ENCODE measurements at regions not wholly inside any gene's neighbourhood (a gene's known extent, or its start where the extent isn't known, plus 50 kb on each side); places are given as distances from the start of the nearest gene placed in this dataset.
A peak's percentile ranks its signal among the peaks of the same experiment; 100 is the strongest.
"Not testable (repeated sequence)": the region's sequence is repeated elsewhere in the genome, so short reads cannot be mapped to it uniquely, and the experiment has no call there.

DNA sequence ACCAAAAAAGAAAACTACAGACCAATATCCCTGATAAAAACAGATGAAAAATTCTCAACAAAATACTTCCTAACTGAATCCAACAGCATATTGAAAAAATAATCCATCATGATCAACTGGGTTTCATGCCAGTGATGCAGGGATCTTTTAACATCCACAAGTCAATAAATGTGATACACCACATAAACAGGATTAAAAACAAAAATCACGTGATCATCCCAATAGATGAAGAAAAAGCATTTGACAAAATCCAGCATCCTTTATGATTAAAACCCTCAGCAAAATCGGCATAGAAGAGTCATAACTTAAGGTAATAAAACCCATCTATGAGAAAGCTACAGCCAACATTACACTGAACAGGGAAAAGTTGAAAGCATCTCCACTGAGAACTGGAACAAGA lies 107.5 kb downstream of the DCLK3 start:
- DNase-seq (ENCODE audit: low spot score): no peak

GRCh38 chr3:36653095-36653494 lies 111.3 kb downstream of the DCLK3 start:
- DNase-seq (ENCODE audit: low spot score): no peak

GRCh38 chr3:36652104-36652503 lies 112.2 kb downstream of the DCLK3 start:
- DNase-seq (ENCODE audit: low spot score): no peak

- DNase-seq (ENCODE audit: low spot score): peak; percentile 36
Observed at GRCh38 chr3:36650271-36650671, 114.1 kb downstream of the DCLK3 start.

DNA sequence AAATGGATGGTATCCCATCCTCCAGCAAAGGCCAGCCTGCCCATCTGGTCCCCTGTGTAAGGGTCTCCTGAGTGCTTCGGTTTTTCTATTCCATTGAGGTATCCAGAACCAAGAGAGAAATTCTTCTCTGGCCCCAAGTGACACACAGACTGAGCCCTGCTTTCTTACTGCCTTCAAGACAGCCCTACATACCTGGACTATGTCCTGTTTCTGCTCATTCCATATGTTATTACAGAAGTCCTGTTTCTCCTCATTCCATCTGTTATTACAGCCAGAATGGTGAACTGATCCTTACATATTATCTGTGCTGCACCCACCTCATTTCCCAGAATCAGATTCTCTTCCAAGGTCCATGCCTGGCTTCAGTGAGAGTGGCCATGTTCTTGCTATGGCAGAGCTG lies 115.2 kb downstream of the DCLK3 start:
- no peak for DNase-seq (ENCODE audit: low spot score)

DNA sequence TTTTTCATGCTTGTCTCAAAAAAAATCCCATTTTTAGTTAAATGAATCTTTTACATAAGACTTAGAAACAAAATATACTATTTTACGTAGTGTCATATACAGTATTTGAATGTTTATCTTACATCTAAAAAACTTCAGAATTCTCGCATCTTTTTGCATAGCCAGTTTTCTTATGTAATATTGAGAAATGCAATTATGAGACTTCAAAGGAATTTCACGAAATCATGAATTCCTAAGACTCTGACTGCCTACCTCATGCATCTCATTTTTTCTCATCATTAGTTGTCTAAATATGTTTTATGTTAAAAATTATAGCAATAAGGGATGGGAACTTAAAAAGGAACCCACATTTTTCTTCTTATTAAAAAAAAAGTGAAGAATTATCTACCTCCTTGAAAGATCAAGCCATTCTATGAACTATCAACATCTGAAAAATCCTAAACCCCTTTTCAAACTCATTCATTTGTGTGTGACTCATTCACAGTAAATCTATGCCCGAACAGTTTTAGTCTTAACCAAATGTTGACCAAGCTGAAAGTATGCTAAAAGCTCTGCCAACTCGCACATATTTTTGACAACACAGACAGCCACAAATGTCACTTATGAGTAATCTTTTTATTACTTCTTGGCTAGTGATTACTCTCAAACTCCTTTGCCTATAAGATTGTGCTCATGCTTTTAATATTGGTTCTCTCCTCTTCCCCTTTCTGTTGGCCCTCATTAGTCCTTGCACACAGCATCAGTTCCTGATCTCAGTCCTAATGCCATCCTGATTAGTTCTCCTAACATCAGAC lies 115.9 kb downstream of the DCLK3 start:
- peak; percentile 64 for DNase-seq (ENCODE audit: low spot score)

DNA sequence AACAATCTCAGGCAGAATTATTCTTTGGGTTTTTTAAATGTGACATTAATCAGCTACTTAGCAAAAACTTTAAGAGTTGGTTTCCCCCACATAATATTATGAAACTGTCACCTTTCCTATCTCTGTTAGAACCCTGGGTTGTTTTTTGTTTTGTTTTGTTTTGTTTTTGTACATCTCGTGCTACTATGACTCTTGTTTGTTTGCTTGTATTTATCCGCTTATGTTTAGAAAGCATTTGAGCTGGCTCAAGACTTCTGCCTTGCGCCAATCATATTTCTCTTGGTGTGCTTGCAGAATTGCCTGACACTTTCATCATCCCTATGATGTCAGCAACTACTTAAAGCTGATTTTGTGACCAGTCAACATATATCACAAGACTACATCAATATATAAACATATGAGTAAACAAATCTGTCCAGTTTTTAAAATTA lies 116.9 kb downstream of the DCLK3 start:
- DNase-seq (ENCODE audit: low spot score): no peak

- DNase-seq (ENCODE audit: low spot score): no peak
Observed at GRCh38 chr3:36643192-36643591, 121.2 kb downstream of the DCLK3 start.

DNA sequence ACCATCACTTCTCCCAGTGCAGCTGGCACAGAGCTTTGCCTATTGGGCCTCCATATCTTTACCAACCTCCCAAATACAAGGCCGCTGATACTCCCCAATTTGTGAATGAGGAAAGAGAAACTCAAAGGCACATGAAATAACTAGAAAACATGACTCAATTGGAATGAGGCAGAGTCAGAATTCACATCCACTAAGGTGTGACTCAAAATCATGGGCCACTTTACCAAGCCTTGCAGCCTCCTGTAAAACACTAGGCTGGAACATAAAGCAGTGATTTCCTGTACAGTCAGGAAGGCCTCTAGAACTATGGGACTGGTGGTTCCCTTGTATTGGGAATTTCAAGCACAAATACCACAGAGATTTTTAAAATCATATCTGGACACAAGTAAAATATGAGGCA lies 128.6 kb downstream of the DCLK3 start:
- DNase-seq (ENCODE audit: low spot score): no peak

GRCh38 chr3:36633897-36634296 lies 130.5 kb downstream of the DCLK3 start:
- DNase-seq (ENCODE audit: low spot score): not testable (repeated sequence)

DNA sequence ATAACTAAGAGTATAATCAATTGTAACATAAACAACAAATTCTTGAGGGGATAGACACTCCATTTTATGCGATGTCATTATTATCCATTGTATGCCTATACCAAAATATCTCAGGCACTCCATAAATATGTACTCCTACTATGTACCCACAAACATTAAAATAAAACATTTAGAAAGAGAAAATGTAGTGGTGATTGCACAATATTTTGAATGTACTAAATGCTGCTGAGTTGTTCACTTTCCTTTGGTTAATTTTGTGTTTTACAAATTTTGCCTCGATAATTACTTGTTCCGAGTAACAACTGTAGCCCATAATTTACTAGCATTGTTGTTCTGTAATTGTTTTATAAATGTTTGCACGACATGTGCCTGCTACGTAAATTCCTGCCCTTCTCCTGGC lies 131.3 kb downstream of the DCLK3 start:
- DNase-seq (ENCODE audit: low spot score): no peak

DNA sequence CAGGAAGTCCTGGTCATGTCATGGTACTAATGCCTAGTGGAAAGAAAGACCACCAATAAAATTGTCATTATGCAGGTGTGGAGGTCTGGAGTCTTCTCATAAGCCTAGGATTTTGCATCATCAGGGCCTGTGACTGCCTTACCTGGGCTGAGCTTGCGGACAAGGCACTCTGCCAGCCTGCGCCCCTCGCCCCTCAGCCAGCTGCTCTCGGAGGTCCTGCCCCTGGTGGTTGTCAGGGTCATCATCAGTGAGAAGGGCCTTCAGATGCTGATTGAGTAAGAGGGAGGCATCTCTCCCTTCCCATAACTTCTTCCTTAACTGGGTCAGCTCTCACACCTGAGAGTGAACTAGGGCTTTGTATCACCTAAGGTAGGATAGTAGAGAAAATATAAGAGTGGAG lies 132.8 kb downstream of the DCLK3 start:
- DNase-seq (ENCODE audit: low spot score): no peak

GRCh38 chr3:36615861-36616260 lies 148.5 kb downstream of the DCLK3 start:
- DNase-seq (ENCODE audit: low spot score): no peak

DNA sequence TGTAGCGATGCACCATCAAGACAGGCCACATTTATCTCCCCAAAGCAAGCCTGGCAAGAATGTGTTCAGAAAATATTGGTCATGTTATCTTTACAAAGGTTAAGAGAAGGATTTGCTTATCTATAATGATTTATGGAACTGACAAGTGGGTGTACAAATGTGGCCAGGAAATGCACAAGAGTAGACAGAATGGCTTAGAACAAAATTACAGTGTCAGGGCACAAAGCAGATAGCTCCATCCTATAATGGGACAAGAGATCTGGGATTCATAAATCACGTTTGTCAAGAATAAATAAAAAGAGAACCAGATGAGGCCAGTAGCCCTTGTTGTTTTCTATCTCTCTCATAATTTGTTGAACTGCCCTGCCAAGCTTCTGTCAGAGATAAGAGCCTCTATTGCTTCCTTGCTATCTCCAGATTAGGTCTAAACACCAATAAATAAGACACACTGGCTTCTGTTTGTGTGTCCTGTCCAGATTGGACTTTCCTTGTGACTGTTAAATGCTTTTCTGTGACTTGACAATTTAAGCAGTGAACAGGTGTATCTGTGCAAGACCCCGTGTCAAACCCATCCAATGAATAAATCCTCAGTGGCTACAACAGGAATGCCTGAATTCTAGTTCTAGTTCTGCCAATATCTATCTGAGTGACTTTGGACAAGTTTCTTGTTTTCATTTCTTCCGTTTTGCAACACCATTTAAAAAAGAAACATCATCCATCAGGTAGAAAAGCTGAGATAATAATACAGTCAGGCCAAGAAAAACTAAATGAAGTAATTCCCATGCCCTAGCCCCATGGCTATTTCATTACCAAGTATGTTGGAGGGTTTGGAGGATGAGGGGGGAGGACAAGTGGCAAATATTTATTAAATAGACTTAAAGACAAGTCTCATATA lies 157.2 kb downstream of the DCLK3 start:
- no peak for DNase-seq (ENCODE audit: low spot score)

DNA sequence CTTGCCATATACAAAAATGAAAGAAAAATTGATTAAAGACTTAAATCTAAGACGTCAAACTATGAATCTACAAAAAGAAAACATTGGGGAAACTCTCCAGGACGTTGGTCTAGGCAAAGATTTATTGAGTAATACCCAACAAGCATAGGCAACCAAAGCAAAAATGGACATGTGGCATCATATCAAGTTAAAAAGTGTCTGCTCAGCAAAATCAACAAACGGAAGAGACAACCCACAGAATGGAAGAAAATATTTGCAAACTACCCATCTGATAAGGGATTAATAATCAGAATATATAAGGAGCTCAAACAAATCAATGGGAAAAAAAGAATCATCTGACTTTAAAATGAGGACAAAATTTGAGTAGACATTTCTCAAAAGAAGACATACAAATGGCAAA lies 160.9 kb downstream of the DCLK3 start:
- DNase-seq (ENCODE audit: low spot score): no peak

DNA sequence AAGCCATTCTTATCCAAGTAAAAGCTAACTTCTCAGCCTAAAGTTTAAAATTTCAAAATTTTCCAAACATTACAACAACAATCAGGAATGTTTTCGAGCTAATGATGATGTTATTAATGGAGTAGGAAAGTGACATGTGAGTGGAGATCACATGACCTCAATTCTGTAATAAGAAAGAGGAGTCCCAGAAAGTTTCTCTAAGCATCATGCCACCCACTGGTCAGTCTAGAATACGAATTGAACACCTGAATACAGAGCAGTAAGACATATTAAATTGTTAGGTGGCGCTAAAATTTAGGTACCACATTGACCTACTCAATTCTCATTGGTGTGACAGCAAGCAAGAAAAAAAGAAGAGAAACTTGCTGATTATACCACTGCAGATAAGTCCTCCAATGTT lies 163.9 kb downstream of the DCLK3 start:
- no peak for DNase-seq (ENCODE audit: low spot score)

All from GM03348 (cell line).